NCI-H2081 treated with DMSO at 0.1 percent for 48 hours (cell line): ENCODE measurements at regions not wholly inside any gene's neighbourhood (a gene's known extent, or its start where the extent isn't known, plus 50 kb on each side); places are given as distances from the start of the nearest gene placed in this dataset.

Source experiments
- DNase-seq: peaks from one replicate; lab custom pipeline; 2025; lab: John Stamatoyannopoulos, UW

DNA sequence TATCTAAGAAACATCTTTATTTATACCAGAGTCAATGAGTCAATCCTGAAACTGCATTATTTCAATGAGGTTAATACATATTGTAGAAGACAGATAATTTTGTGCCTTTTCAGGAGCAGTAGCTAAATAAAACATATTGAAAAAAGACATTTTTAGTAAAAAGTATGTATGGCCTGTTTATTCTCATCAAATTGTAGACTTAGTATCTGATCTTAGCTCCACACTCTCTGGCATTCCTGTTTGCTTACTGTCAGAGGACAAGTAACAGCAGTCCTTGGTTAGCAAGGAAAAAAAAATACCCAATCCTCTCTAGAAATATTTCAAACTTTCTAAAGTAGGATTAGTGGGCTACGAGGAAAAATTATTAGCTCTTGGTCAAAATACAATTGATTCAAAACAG lies 50.5 kb upstream of the GUCY1A1 start:
- no peak for DNase-seq

DNA sequence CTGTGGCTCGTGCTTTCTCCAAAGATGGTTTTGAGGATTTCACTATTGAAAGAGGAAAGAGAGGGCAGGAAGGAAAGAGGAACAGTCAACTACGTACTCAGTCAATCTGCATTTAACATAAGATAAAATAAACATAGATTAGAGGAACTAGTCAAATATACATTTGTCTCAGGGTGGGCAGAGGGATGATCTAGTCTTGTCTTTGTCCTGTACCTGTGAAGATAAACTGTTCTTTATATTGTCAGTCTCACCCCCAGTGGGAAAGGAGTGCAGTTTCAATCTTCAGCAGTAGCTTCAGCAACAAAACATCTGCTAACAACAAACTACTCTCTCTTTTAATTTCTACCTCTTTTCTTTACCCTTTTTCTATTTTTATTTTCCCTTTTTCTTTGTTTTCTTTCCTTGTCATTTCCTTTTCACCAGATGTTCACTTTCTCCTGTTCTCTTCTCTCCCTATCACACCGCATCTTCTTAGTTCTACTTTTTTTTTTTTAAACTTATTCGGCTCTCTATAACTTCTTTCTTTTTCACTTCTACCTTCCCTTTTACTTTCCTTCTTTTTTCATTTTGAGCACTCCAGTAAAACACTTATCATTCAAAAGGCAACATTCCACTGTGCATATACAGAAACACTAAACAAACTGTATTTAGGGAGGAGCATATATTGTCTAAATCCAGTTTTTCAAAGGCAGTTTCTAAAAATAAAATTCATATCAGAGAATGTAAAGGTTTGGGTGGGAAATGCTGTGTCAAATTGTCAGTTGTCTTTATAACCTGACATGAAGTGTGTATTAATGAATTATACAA lies 51.4 kb upstream of the GUCY1A1 start:
- DNase-seq: no peak

DNA sequence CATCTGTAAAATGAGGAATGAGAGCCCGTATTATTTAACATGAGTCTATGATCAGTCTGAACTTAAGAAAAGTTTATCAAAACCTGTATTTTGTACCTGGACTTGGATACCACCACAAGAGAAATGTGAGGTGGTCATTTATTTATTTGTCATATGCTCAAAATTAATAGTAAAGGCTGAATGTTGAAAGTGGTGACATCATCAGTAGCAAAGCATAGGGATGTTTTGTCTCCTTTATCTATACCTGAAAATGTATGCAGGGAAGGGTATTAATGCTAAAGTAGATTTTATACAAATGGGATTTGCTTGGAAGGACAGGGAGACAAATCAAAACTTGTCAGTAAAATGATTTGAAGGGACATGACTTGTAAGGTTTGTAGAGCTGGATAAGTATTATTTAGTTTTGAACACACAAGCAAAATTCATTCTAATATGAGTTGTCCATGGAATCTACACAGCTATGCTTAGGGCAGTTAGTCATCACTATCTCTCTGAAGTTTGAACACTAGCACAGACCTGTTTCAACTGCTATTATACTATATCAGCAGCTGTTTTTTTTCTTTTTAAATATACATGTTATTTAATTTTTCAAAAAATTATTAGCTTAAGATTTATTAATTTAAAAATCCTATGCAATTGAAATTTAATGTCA lies 52.4 kb upstream of the GUCY1A1 start:
- no peak for DNase-seq

DNA sequence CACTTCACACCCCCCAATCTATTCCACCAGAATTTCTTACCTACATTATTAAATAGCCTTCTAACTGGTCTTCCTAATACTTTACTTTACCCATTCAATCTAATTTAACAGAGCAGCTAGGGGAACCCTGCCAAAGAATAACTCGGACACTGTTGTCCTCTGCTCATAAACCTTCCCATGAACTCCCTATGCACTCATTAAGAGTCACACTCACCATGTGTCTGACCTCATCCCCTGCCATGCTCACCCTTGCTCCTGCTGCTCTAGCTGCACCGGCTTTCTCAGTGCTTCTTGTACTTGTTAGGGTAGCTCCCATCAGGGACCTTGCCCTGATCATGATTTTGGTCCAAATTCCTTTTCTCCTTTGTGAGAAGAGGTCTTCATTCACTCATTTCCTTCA lies 54.6 kb upstream of the GUCY1A1 start:
- DNase-seq: no peak

DNA sequence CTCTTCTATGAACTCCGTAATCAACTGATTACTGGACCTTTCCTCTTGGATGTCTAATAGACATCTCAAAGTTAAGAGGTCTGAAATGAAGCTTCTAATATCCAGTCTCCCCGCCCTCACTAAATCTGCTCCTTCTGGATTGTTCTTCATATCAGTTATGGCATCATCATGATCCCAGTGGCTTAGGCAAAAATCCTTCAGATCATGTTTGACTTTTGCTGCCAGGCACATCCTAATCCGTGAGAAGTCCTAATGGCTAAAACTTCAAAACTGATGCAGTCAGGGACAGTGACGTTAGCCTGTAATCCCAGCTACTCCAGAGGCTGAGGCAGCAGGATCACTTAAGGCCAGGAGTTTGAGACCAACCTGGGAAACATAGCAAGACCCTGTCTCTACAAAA lies 55.1 kb upstream of the GUCY1A1 start:
- DNase-seq: no peak

DNA sequence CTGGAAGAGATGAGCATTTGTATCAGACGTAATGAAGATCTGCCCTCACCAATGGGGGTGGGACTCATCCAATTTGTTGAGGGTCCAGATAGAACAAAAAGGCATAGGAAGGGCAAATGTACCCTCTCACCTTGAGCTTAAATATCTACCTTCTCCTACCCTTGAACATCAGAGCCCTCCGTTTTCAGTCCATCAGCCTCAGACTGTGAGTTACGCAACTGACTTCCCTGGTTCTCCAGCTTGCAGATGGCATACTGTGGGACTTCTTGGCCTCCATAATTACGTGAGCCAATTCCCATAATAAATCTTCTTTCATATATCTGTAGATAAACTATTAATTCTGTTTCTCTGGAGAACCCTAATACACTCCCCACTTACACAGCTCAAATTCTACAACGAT lies 56.5 kb upstream of the GUCY1A1 start:
- DNase-seq: no peak

DNA sequence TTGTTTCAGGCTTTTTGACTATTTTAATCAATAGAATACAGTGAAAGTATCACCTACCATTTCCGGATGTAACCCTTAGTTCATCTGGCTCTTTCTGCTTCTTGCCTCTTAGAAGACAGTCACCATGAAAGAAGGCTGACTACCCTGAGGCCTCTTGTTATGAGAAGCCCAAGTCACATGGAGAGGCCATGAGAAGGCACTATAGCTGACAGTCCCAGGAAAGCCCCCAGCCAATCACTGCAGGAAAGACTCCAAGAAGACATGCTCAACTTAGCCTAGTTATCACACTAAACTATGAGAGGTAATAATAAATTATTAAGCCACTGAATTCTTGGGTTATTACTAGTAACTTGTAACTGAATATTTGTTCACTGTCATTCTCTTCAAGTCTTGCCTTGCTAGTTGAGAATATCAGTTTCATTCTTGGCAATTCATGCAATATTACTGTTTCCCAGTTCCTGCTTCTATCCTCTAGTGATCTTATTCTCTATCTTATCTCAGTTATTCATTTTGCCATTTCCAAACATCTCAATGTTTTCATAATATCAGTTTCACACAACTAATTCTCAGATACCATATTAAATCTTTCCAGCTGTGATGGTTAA lies 57.1 kb upstream of the GUCY1A1 start:
- DNase-seq: no peak

DNA sequence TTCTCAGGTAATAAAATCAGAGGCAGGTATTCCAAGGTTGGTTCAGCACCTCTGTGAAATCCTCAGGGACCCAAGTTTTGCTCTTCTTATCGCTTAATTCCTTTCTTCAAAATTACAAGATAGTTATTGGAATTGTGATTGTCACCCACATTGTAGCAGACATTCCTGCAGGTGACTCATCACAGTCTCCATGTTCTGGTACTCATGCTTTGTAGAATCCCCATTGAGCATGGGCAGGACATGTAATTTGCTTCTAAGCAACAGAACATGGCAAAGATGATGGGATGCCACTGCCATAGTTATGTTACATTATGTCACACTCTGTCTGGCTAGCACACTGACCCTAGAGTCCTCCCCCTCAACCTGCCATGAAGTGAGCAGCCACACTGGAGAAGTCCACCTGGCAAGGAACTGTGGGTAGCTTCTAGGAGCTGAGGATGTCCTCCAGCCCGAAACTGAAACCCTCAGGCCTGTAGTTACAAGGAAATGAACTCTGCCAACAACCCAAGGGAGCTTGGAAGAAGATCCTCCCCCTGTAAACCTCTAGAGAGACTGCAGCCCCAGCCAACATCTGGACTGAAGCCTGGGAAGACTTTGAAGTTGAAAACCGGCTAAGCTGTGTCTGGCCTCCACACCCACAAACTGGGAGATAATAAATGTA lies 58.3 kb upstream of the GUCY1A1 start:
- DNase-seq: no peak

DNA sequence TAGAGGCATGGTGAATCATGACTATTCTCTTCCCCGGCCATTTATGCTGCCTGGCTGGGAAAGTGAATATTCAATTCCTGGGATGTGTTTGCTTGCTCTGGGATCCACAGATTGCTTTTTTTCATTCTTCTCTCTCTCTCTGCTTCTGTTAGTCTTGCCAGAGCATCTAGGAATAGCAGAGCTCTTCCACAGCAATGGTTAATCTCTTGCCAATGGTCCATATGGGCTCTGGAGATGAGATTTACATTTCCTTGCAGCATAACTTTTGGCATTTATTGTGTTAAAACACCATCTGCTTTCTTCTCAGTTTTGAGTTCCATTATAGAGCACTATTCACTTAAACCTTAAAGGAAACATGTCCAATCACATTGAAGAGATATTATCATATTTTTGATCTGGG lies 59.2 kb upstream of the GUCY1A1 start:
- no peak for DNase-seq

DNA sequence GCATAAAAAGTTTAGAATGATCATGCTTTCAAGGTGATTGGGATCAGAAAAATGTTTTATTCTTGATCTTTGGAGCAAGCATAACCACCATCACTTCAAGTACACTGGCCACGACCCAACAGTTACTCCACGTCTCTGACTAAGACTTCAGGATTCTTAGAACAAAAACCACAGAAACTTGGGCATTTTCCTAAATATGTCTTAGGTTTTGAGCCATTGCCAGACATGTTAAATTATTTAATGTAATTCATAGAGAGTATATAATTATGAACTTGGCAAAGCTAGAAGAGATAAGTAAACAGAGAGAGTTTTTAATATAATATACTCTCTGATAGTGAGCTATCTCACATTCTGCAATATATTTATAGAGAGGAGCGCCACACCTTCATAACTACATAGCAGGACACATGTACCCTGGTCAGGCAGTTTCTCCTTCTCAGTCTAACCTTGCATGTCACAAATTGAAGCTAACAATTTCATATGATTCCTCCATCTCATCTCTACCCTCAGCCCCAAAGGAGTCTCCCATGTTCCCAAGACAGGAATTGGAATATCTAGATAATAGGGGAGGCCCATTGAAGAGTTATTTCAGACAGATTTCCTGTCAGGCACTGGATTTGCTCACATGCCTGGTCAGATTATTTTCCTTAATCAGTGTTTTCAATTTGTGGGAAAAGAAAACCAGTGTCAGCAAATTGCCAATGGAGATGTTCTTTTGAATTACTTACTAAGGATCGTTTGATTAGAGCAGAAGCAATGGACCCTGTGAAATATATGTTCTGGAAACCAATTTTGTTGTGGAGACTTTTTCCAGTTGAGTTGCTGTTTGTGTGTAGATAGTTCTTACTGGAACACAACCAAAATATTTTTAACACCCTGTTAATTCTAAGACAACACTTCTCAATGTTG lies 61.7 kb upstream of the GUCY1A1 start:
- no peak for DNase-seq

DNA sequence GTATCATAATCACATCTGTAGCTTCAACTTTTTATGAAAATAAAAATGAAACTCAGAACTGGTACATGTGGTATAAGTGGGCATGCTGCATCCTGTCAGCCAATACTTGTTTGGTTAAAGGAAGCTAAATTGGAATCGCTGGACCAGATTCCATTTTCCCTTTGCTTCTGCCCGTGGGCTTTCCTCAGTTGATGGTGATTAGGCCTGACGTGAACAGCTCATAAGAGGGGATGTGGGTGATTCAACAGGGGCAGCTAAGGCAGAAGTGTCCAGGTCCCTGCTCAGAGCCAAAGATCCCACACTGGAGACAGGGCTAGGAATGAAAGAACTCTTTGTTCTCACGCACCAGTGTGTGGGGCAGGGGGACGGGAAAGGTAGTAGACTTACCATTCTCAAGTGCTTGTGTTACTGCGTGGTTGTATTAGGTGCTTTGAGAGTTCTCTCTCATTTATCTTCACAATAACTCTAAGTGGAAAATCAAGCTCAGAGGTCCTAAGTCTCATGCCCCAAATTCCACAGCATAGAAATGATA lies 63.2 kb upstream of the GUCY1A1 start:
- DNase-seq: no peak

DNA sequence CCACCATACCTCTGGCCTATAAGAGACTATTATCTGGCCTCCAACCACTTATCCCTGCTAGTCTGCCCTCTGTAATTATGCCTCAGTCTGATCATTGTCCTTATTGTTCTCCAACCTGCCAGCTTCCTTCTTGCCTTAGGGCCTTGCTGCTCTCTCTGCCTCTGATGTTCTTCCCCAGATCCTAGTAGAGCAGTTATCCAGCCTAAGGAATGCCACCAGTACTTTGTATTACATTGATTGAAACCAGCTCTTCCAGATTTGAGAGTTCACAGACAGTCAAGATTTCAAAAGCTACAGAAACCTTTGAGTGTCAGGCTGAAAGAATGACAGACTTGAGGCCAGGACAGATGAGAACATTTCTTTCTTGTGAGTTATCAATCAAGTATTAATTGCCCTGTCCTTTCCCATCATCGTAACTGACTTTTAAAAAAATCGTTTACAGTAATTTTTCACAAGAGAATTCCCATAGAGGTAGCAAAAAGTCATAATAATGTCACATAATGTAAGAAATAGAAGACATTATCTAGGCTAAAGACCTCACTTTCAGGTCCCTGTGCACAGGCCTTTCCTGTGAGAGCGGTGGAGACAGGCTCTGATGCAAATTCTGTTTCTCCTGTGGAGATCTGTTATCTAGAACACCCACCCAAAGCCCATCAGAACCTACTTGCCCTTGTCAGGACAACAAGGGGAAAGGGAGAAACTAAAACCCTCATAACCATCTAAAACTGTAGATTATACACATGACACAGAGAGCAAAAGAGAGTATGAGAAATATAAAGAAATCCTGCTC lies 64.1 kb upstream of the GUCY1A1 start:
- no peak for DNase-seq

DNA sequence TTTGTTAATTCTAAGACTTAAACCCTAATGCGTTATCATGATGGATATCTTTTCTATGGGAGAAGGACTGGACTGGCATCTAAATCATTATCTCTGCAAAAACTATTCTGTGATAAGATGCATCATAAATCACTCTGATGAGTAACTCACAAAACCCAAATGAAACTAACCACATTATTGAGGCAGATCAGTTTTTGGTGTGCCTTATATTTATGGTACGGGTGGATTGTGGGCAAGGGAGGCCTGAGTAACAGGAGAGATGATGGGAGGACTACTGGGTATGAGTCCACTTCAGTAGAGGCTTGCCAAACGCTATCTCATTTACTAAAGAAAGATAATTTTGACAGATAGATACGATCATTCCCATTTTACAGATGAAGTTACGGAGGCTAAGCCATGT lies 66.4 kb upstream of the GUCY1A1 start:
- no peak for DNase-seq

DNA sequence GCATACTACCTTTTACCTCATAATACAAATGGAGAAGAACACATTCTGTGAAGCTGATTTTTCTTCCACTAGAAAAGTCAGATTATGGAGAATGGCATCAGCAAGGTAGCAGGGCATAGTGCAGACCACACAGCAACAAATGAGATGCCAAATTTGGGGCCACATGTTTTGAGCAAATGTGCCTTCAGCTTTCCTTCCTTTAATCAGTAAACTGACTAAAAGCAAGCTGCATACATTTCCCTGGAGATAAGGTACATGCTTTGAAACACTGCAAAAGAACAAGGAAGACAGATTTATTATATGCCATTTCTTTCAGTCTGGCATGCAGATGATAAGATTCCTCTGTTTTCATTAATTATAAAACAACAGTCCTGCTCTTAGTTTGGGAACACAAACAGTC lies 67.1 kb upstream of the GUCY1A1 start:
- no peak for DNase-seq

DNA sequence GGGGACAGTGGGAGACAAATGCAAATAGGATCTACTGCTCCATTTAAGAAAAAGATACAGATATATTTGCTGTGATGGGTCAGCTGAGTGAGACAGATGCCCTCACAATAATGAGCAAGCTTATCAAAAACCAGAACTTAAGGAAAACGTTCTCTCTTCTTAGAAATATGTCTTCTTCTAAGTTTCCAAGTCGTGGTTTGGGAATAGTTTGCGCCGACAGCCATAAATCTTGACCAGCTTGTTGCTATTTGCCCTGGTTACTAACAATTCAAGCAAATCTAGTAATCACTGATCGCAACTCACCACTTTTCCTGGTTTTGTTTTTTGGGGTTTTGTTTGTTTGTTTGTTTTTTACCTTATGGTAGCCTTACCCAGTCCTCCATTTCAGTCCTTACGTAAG lies 67.6 kb upstream of the GUCY1A1 start:
- no peak for DNase-seq

DNA sequence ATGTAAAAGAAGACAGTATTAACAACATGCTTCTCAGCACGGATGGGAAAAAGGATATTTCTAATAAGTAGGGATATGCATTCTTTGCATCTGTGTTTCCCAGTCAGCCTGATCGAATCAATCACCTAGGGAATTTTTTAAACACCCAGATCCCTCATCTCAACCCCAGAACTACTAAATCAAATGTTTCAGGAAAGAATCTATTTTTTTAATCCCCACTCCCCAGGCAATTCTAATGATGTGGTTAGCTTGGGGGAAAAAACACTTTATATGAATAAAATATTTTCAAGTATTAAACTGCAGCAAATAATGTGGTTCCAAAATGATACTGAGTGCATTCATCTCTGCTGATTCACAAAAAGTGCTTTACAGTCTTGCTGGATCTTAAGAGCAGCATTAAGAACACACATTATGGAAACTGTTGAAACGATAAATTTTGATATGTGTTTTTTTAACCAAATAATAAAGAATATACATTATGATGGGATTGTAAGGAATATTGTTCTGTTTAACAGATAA lies 68.7 kb upstream of the GUCY1A1 start:
- no peak for DNase-seq

DNA sequence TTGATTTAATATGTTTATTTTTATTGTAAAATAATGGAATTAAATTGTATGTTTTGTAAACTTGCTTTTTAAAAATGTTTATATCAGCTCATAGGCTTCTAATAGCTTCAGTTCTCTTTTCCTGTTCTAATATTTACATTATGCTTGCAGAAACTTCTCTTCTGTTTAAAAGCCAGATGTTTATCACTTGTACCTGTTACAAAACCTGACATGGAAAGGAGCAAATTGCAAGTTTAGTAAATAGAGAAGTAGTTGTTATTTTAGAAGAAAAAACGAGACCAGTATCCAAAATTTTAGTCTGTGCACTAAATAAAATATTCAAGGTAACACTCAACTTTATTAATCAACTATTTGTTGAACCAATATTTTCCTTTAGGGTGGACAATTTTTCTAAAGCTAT lies 69.4 kb upstream of the GUCY1A1 start:
- no peak for DNase-seq

DNA sequence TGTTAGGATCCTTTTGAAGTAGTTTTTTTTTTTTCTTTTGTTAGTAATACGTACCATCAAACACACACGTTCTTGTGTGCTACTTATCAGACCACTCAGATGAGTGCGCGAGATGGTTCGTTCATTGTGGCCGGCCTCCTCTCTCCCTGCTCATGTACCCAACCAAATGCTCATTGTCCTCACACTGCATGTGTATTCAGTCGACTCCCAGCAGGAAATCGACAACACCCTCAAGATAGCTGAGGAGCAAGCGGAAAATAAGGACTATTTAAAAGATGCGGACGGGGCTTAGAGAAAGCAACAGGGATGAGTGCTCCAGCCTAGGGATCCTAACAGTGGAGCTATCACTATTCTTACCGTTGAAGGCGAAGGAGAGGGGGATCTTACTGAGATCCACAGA lies 72.9 kb upstream of the GUCY1A1 start:
- no peak for DNase-seq

DNA sequence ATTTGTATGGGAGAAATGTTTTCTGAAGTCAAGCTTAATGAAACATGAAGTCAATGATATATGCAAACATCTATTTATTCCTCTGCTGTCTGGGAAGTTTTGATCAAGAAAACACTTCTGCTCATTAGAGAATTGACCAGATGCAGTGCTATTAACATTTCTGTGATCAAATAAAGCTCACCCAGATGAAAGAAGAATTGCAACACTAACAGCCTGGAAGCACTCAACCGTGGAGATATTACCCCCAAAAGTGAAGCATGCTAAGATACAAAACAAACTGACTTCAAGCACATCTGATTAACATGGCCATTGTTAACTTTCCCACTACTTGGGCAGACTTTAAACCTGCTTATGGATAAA lies 73.7 kb upstream of the GUCY1A1 start:
- DNase-seq: no peak

DNA sequence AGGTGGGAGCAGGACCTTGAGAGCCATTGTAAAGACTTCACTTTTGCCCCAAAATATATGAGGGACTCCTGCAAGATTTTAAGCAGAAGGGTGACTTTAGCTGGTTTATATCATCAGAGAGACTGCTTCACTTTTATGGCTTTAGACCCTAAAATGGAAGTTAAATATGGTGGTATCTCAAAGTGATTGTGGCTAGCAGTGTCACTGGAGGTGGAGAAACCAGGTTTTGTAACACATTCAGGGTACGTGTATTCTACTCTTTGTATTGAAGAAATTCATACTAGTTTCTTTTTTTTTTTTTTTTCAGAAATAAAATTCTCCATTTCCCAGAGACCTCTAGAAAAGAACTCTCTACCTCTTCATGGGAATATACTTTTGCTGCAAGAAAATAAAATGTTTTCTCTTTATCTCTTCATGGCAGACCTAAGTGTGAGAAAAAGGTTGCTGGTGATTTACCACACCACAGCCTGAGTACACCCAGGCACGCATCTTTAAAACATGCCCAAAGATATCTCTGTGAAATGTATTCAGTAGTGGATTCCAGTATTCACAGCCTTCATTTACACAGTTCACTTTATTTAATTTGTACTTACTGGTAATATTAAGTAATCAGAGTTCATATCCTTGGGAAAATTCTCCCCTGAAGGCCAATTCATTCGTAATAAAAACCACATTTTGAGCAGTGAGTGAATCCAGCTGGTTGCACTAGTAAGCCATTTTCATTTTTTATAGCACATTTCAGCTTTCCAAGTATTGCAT lies 74.3 kb upstream of the GUCY1A1 start:
- no peak for DNase-seq
